ENCODE measurements at regions not wholly inside any gene's neighbourhood (a gene's known extent, or its start where the extent isn't known, plus 50 kb on each side); places are given as distances from the start of the nearest gene placed in this dataset.
"Not testable (repeated sequence)": the region's sequence is repeated elsewhere in the genome, so short reads cannot be mapped to it uniquely, and the experiment has no call there.

- H3K36me3 ChIP-seq (ENCODE audit: control insufficient read depth in 2 of 4, insufficient read depth in 4 of 4, low read length in 3 of 4); H2BK15ac ChIP-seq (ENCODE audit: low read length); H2BK5ac ChIP-seq (ENCODE audit: low read depth, low read length); DNase-seq (ENCODE audit: low read depth in 1 of 2, low spot score in 2 of 2); H3K4me2 ChIP-seq (ENCODE audit: insufficient read depth in 1 of 2, low read depth in 2 of 2, low read length in 2 of 2); H2BK20ac ChIP-seq (ENCODE audit: low read length); H4K20me1 ChIP-seq (replicated peaks in 1 of 2; ENCODE audit: control insufficient read depth in 1 of 2, insufficient read depth in 2 of 2, low read length in 2 of 2); H2BK120ac ChIP-seq (replicated peaks; ENCODE audit: low read depth, low read length); H3K23me2 ChIP-seq (ENCODE audit: low read depth, low read length); H3K18ac ChIP-seq (ENCODE audit: extremely low read depth, low read length); H4K5ac ChIP-seq (ENCODE audit: insufficient read length, low read depth, low read length); CTCF ChIA-PET (ENCODE audit: partially characterized antibody); H3K9me3 ChIP-seq (ENCODE audit: insufficient read depth in 2 of 2, low read depth in 1 of 2, low read length in 1 of 2); H2AK5ac ChIP-seq (ENCODE audit: low read depth, low read length); H3K14ac ChIP-seq (ENCODE audit: insufficient read length); H3K4ac ChIP-seq (replicated peaks; ENCODE audit: insufficient read length, low read depth, low read length); H3K56ac ChIP-seq (replicated peaks; ENCODE audit: insufficient read length, low read depth, low read length); FAIRE-seq; H3K4me3 ChIP-seq (ENCODE audit: extremely low read depth in 1 of 4, insufficient read depth in 2 of 4, low read depth in 3 of 4, low read length in 4 of 4); H3K23ac ChIP-seq (ENCODE audit: insufficient read length); H2AFZ ChIP-seq (ENCODE audit: low read length); H2BK12ac ChIP-seq (ENCODE audit: low read depth, low read length); H3K27me3 ChIP-seq (replicated peaks in 1 of 4; ENCODE audit: control insufficient read depth in 3 of 4, extremely low read depth in 1 of 4, insufficient read depth in 3 of 4, low read length in 3 of 4); H4K91ac ChIP-seq (replicated peaks; ENCODE audit: insufficient read length, low read length); H3K79me2 ChIP-seq (ENCODE audit: control insufficient read depth in 1 of 2, insufficient read depth in 2 of 2, low read length in 2 of 2); POLR2A ChIA-PET (ENCODE audit: partially characterized antibody); H3K27ac ChIP-seq (ENCODE audit: low read depth, low read length); H4K8ac ChIP-seq (ENCODE audit: extremely low read depth, insufficient read depth, low read length); H3K9ac ChIP-seq (replicated peaks in 1 of 4; ENCODE audit: extremely low read depth in 1 of 4, low read depth in 3 of 4, low read length in 3 of 4); H3K4me1 ChIP-seq (replicated peaks in 1 of 4; ENCODE audit: control insufficient read depth in 3 of 4, insufficient read depth in 4 of 4, low read length in 3 of 4); H3K79me1 ChIP-seq (ENCODE audit: low read depth, low read length): not testable (repeated sequence)
- 85% methylated on average over 8 of the region's 8 CpGs; no CpG with 5 or more reads in 1 of the 2 experiments for WGBS, 2 experiments (ENCODE audit: extremely low coverage in 1 of 2, insufficient coverage in 1 of 2, insufficient read length in 1 of 2, insufficient replicate concordance in 2 of 2, low coverage in 1 of 2, low lambda C conversion rate in 2 of 2, missing lambda C conversion rate in 1 of 2)
Measured at GRCh38 chr6:160820661-160821060, 118.6 kb downstream of the PLG start.
